GM23248 (cell line): ENCODE measurements at regions not wholly inside any gene's neighbourhood (a gene's known extent, or its start where the extent isn't known, plus 50 kb on each side); places are given as distances from the start of the nearest gene placed in this dataset.

Experiments used
- DNase-seq: peaks from one replicate; pipeline ENCODE4 v3.0.0-alpha.2; 2015
- H2AFZ ChIP-seq: fragments of 200-600 bp; sonication (generic); 2 replicates; pipeline ENCODE4 v1.6.1; 2016; ENCODE audit warnings: antibody characterized with exemption
- H3F3A ChIP-seq: fragments of 200-600 bp; sonication (generic); 2 replicates; pipeline ENCODE4 v1.6.1; 2016; ENCODE audit warnings: mild to moderate bottlenecking, antibody characterized with exemption, mixed run types; ENCODE audit not compliant: insufficient read depth
- H3K27ac ChIP-seq: fragments of 200-600 bp; sonication (generic); 2 replicates; pipeline ENCODE4 v1.5.1; 2016; ENCODE audit warnings: mild to moderate bottlenecking
- H3K27me3 ChIP-seq: fragments of 200-600 bp; sonication (generic); replicated peaks from 2 replicates; pipeline ENCODE4 v1.6.1; 2016; ENCODE audit warnings: mild to moderate bottlenecking; ENCODE audit not compliant: insufficient read depth
- H3K36me3 ChIP-seq: fragments of 200-600 bp; sonication (generic); 2 replicates; pipeline ENCODE4 v1.6.1; 2016; ENCODE audit warnings: low read depth, mild to moderate bottlenecking
- H3K4me1 ChIP-seq: fragments of 200-600 bp; sonication (generic); 2 replicates; pipeline ENCODE4 v1.6.1; 2016; ENCODE audit warnings: mild to moderate bottlenecking; ENCODE audit not compliant: insufficient read depth
- H3K4me2 ChIP-seq: fragments of 200-600 bp; sonication (generic); one replicate; pipeline ENCODE4 v1.6.1; 2016; ENCODE audit warnings: mild to moderate bottlenecking; ENCODE audit not compliant: unreplicated experiment
- H3K4me3 ChIP-seq: fragments of 200-600 bp; sonication (generic); 2 replicates; pipeline ENCODE4 v1.5.1; 2016; ENCODE audit warnings: mild to moderate bottlenecking
- H3K79me2 ChIP-seq: fragments of 200-600 bp; sonication (generic); 2 replicates; pipeline ENCODE4 v1.6.1; 2016; ENCODE audit warnings: mild to moderate bottlenecking; ENCODE audit not compliant: insufficient read depth
- H3K9ac ChIP-seq: fragments of 200-600 bp; sonication (generic); 2 replicates; pipeline ENCODE4 v1.6.1; 2016; ENCODE audit warnings: mild to moderate bottlenecking
- H3K9me2 ChIP-seq: fragments of 200-600 bp; sonication (generic); 2 replicates; pipeline ENCODE4 v1.6.1; 2016; ENCODE audit warnings: mixed run types, mild to moderate bottlenecking, moderate library complexity; ENCODE audit not compliant: insufficient read depth
- H3K9me3 ChIP-seq: fragments of 200-600 bp; sonication (generic); one replicate; pipeline ENCODE4 v1.6.1; 2017; ENCODE audit warnings: low read depth
- H4K20me1 ChIP-seq: fragments of 200-600 bp; sonication (generic); 2 replicates; pipeline ENCODE4 v1.6.0; 2016; ENCODE audit not compliant: insufficient read depth
- EZH2 ChIP-seq: fragments of 200-600 bp; sonication (generic); IDR thresholded peaks from 2 replicates; pipeline ENCODE4 v1.6.1; 2018; ENCODE audit warnings: antibody characterized with exemption, mild to moderate bottlenecking; ENCODE audit not compliant: insufficient read depth, poor library complexity, severe bottlenecking
- EZH2phosphoT487 ChIP-seq: fragments of 200-600 bp; sonication (generic); IDR thresholded peaks from 2 replicates; pipeline ENCODE4 v1.6.1; 2018; ENCODE audit warnings: antibody characterized with exemption, moderate library complexity, mild to moderate bottlenecking, low read depth; ENCODE audit not compliant: insufficient read depth
- WGBS, 2 experiments: methylation state at CpG; one replicate each; pipeline ENCODE4 v1.1.6; 2015 to 2017; ENCODE audit warnings: low lambda C conversion rate in 2 of 2, low coverage in 1 of 2; ENCODE audit errors: missing lambda C conversion rate in 2 of 2; 5-methylcytosine and 5-hydroxymethylcytosine counted together
- in situ Hi-C: fragments of 300-500 bp; cut with MboI; formaldehyde crosslinking; loops from 2 replicates; pipeline ENCODE4 v1.15.0; 2020

GRCh38 chr3:59450437-59450836 is 400.6 kb upstream of the CFAP20DC start:
- no peak overlapping the region for H3K27ac ChIP-seq
- H3K4me2 ChIP-seq, result no peak overlapping the region
- no peaks in the 10 kb centered on the region for H3K9me3 ChIP-seq
- no peaks in the 10 kb centered on the region for H3F3A ChIP-seq
- TF ChIP-seq EZH2phosphoT487, result no peak
- TF ChIP-seq EZH2, result no peak
- no peak overlapping the region for H2AFZ ChIP-seq
- in situ Hi-C loops, result no loop called here
- 91 to 95% methylated on average over 5 of the region's 5 CpGs for WGBS, 2 experiments
- DNase-seq, result no peak
- H3K27me3 ChIP-seq, result no peaks in the 10 kb centered on the region
- H3K79me2 ChIP-seq, result no peaks in the 10 kb centered on the region
- no peak overlapping the region for H3K4me3 ChIP-seq
- no peak overlapping the region for H3K9ac ChIP-seq
- no peaks in the 10 kb centered on the region for H4K20me1 ChIP-seq
- H3K36me3 ChIP-seq, result no peaks in the 10 kb centered on the region
- no peaks in the 10 kb centered on the region for H3K9me2 ChIP-seq
- H3K4me1 ChIP-seq, result no peaks in the 10 kb centered on the region

- Histone ChIP-seq H3K36me3 (no peaks in the 10 kb centered on the region), H3K27me3 (no peaks in the 10 kb centered on the region), H3K9ac (no peak overlapping the region), H3K9me3 (no peaks in the 10 kb centered on the region), H3F3A (no peaks in the 10 kb centered on the region), H3K4me3 (no peak overlapping the region), H4K20me1 (no peaks in the 10 kb centered on the region), H2AFZ (no peak overlapping the region), H3K9me2 (no peaks in the 10 kb centered on the region), H3K27ac (no peak overlapping the region), H3K4me2 (no peak overlapping the region), H3K4me1 (no peaks in the 10 kb centered on the region), H3K79me2 (no peaks in the 10 kb centered on the region)
- no peak for TF ChIP-seq EZH2phosphoT487
- TF ChIP-seq EZH2, result no peak
- 77 to 80% methylated on average over 6 of the region's 6 CpGs for WGBS, 2 experiments
- in situ Hi-C loops, result no loop called here
- no peak for DNase-seq
These were observed 397.1 kb upstream of the CFAP20DC start for GRCh38 chr3:59446775-59447465.

- in situ Hi-C loops, result no loop called here
- Histone ChIP-seq H3K9me3 (no peaks in the 10 kb centered on the region), H3K4me3 (no peak overlapping the region), H3K9ac (no peak overlapping the region), H2AFZ (no peak overlapping the region), H3K79me2 (no peaks in the 10 kb centered on the region), H3K4me2 (no peak overlapping the region), H4K20me1 (no peaks in the 10 kb centered on the region), H3K4me1 (no peaks in the 10 kb centered on the region), H3F3A (no peaks in the 10 kb centered on the region), H3K9me2 (no peaks in the 10 kb centered on the region), H3K27ac (no peak overlapping the region), H3K36me3 (no peaks in the 10 kb centered on the region), H3K27me3 (no peaks in the 10 kb centered on the region)
- WGBS, 2 experiments, result 59 to 68% methylated on average over 2 of the region's 2 CpGs
- DNase-seq, result no peak
- TF ChIP-seq EZH2phosphoT487, result no peak
- TF ChIP-seq EZH2, result no peak
These were observed 394.9 kb upstream of the CFAP20DC start for GRCh38 chr3:59444676-59445075.

- Histone ChIP-seq H2AFZ (no peak overlapping the region), H3K79me2 (no peaks in the 10 kb centered on the region), H3K27ac (no peak overlapping the region), H3K9me2 (no peaks in the 10 kb centered on the region), H3K27me3 (no peaks in the 10 kb centered on the region), H4K20me1 (no peaks in the 10 kb centered on the region), H3K4me2 (no peak overlapping the region), H3K4me3 (no peak overlapping the region), H3K9me3 (no peaks in the 10 kb centered on the region), H3K36me3 (no peaks in the 10 kb centered on the region), H3K4me1 (no peaks in the 10 kb centered on the region), H3F3A (no peaks in the 10 kb centered on the region), H3K9ac (no peak overlapping the region)
- DNase-seq, result no peak
- 79 to 82% methylated on average over 1 of the region's 1 CpG for WGBS, 2 experiments
- in situ Hi-C loops, result no loop called here
- TF ChIP-seq EZH2 (no peak), EZH2phosphoT487 (no peak)
These were observed 394.5 kb upstream of the CFAP20DC start for GRCh38 chr3:59444294-59444671.
